Breast epithelium (tissue), 4 donors: ENCODE measurements at regions not wholly inside any gene's neighbourhood (a gene's known extent, or its start where the extent isn't known, plus 50 kb on each side); places are given as distances from the start of the nearest gene placed in this dataset.

Experiments used
- DNase-seq, 2 donors: peaks; one replicate each; pipeline ENCODE4 v3.0.0-alpha.2; 2019; ENCODE audit warnings: low spot score in 2 of 2
- H3K27ac ChIP-seq, 2 donors: fragments of 200-600 bp; sonication (generic) in 1 of 2; one replicate each; pipeline ENCODE4 v1.5.1; 2016 to 2019; ENCODE audit warnings: mild to moderate bottlenecking in 1 of 2
- H3K27me3 ChIP-seq, 2 donors: fragments of 200-600 bp; sonication (generic) in 1 of 2; one replicate each; pipeline versions ENCODE4 v1.5.1 to v1.6.0; 2017 to 2019; ENCODE audit warnings: control low read depth in 1 of 2, mild to moderate bottlenecking in 1 of 2
- H3K36me3 ChIP-seq: fragments of 200-600 bp; one replicate; pipeline ENCODE4 v1.5.1; 2019
- H3K4me1 ChIP-seq, 2 donors: fragments of 200-600 bp; sonication (generic); one replicate each; pipeline ENCODE4 v1.5.1; 2016 to 2019; ENCODE audit warnings: control low read depth in 1 of 2
- H3K4me3 ChIP-seq, 3 donors: fragments of 200-600 bp; sonication (generic); 1 replicate in 2 of 3; 2 replicates in 1 of 3; pipeline ENCODE4 v1.5.1; 2016 to 2019; ENCODE audit warnings: mild to moderate bottlenecking in 3 of 3, moderate library complexity in 2 of 3
- H3K9me3 ChIP-seq, 2 donors: fragments of 200-600 bp; sonication (generic) in 1 of 2; one replicate each; pipeline ENCODE4 v1.5.1; 2016 to 2019; ENCODE audit warnings: control low read depth in 1 of 2
- CTCF ChIP-seq, 3 donors: fragments of 450-650 bp; IDR thresholded peaks; one replicate each; pipeline ENCODE4 v1.5.1; 2016 to 2017; ENCODE audit warnings: antibody characterized with exemption in 3 of 3, mild to moderate bottlenecking in 3 of 3, moderate library complexity in 3 of 3
- POLR2A ChIP-seq: fragments of 450-650 bp; IDR thresholded peaks from one replicate; pipeline ENCODE4 v1.6.1; 2016; ENCODE audit warnings: antibody characterized with exemption, mild to moderate bottlenecking, moderate library complexity
- POLR2AphosphoS5 ChIP-seq, 3 donors: sonication (generic); formaldehyde crosslinking; IDR thresholded peaks; one replicate each; pipeline ENCODE4 v1.6.1; 2017; ENCODE audit warnings: antibody characterized with exemption in 3 of 3
- intact Hi-C: fragments of 100-400 bp; cut with DNase I; formaldehyde crosslinking; loops from one replicate; pipeline ENCODE4 v1.15.1; 2023; ENCODE audit warnings: low total_unique reads

- no peak for TF ChIP-seq CTCF (IDR thresholded peaks at IDR 0.05)
- TF ChIP-seq POLR2A, result no peak
- TF ChIP-seq POLR2AphosphoS5 (IDR thresholded peaks at IDR 0.05), result no peak
- no peaks in the 10 kb centered on the region for H3K9me3 ChIP-seq
- no peak for DNase-seq
- no peaks in the 10 kb centered on the region for H3K4me1 ChIP-seq
- no peaks in the 10 kb centered on the region for H3K36me3 ChIP-seq
- no peak overlapping the region for H3K4me3 ChIP-seq
- no peak overlapping the region for H3K27ac ChIP-seq
- intact Hi-C loops, result no loop called here
- no peaks in the 10 kb centered on the region for H3K27me3 ChIP-seq
Measured at GRCh38 chr2:198950803-198951202, 506.9 kb downstream of the SATB2 start.

GRCh38 chr2:198945496-198945895 is 512.2 kb downstream of the SATB2 start:
- Histone ChIP-seq H3K36me3 (no peaks in the 10 kb centered on the region), H3K27ac (no peak overlapping the region), H3K27me3 (no peaks in the 10 kb centered on the region), H3K4me1 (no peaks in the 10 kb centered on the region), H3K4me3 (no peak overlapping the region), H3K9me3 (no peaks in the 10 kb centered on the region)
- no peak for DNase-seq
- TF ChIP-seq CTCF (IDR thresholded peaks at IDR 0.05) (no peak), POLR2A (no peak), POLR2AphosphoS5 (IDR thresholded peaks at IDR 0.05) (no peak)
- intact Hi-C loops, result no loop called here

GRCh38 chr2:198930170-198930569 is 527.6 kb downstream of the SATB2 start:
- H3K9me3 ChIP-seq, result peaks cover 0 to 7% of the 10 kb centered on the region in 2 donors
- H3K36me3 ChIP-seq, result no peaks in the 10 kb centered on the region
- TF ChIP-seq CTCF (IDR thresholded peaks at IDR 0.05) (no peak), POLR2A (no peak), POLR2AphosphoS5 (IDR thresholded peaks at IDR 0.05) (no peak)
- H3K27me3 ChIP-seq, result no peaks in the 10 kb centered on the region
- no peak for DNase-seq
- H3K4me1 ChIP-seq, result no peaks in the 10 kb centered on the region
- intact Hi-C loops, result no loop called here
- no peak overlapping the region for H3K4me3 ChIP-seq
- no peak overlapping the region for H3K27ac ChIP-seq

DNA sequence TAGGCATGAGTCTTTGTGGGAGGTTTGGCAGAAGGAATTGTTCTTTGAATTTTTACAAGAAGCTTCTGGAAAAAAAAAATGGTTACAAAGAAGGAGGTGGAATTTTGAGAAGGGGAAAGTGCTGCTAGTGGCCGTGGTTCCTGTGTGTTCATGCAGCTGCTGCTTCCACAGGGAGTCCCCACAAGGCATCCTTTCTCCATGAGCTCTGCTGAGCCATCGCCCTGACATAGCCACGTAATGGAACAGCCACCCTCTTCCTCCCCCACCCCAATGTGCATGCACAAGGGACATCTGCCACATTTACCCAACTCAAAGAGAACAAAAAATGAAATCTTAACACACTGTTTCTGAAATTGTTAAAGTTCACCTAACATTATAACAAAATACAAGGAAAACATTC is 529.7 kb downstream of the SATB2 start:
- no peak overlapping the region for H3K27ac ChIP-seq
- H3K4me3 ChIP-seq, result no peak overlapping the region
- DNase-seq, result no peak
- H3K36me3 ChIP-seq, result no peaks in the 10 kb centered on the region
- no peak for TF ChIP-seq POLR2AphosphoS5 (IDR thresholded peaks at IDR 0.05)
- no peak for TF ChIP-seq POLR2A
- TF ChIP-seq CTCF (IDR thresholded peaks at IDR 0.05), result no peak
- no peaks in the 10 kb centered on the region for H3K4me1 ChIP-seq
- H3K27me3 ChIP-seq, result no peaks in the 10 kb centered on the region
- peaks cover 0 to 7% of the 10 kb centered on the region in 2 donors for H3K9me3 ChIP-seq
- intact Hi-C loops, result no loop called here

DNA sequence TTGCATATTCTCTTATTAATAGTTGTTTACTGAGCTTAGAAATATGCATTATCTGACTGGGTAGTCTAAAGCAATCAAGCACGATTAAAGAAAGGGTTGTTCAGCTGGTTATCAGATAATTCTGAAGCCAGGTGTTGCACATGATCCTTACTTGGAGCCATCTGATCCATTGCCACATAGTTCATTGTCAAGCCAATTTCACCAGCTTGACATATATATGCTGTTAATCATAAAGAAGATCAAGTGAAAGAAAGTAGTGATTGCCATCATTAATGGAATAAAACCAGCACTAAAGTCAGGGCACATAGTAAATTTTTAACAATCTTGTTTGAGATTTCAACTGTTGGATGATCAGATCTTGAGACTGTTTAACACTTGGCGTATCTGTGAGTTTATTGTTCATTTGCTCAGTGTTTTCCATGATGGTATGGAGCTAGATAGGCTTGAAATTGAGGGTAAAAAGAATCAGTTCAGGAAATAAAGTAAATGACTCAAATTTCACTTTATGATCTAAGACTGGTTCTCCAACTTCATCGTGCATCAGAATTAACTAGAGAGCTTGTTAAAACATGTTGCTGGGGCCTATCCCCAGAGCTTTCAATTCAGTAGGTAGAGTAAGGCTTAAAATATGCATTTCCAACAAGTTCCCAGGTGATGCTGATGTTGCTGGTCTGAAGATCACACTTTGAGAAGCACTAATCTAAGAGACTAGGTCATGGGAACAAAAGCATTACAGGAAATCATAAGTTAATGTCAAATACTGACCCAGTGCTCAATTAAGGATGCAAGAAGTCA is 539.6 kb downstream of the SATB2 start:
- Histone ChIP-seq H3K27me3 (no peaks in the 10 kb centered on the region), H3K9me3 (no peaks in the 10 kb centered on the region), H3K4me1 (no peaks in the 10 kb centered on the region), H3K36me3 (no peaks in the 10 kb centered on the region), H3K4me3 (no peak overlapping the region), H3K27ac (no peak overlapping the region)
- intact Hi-C loops, result no loop called here
- DNase-seq, result no peak
- TF ChIP-seq POLR2A, result no peak
- TF ChIP-seq POLR2AphosphoS5 (IDR thresholded peaks at IDR 0.05), result no peak
- TF ChIP-seq CTCF (IDR thresholded peaks at IDR 0.05), result no peak
